PFSK-1 (cell line): ENCODE measurements at regions not wholly inside any gene's neighbourhood (a gene's known extent, or its start where the extent isn't known, plus 50 kb on each side); places are given as distances from the start of the nearest gene placed in this dataset.

Experiments
- POLR2AphosphoS5 ChIP-seq: IDR thresholded peaks from 2 replicates; pipeline ENCODE4 v1.6.1; 2012; ENCODE audit warnings: low read depth, mild to moderate bottlenecking, control low read depth, low read length, moderate library complexity
- REST ChIP-seq, 2 experiments: IDR thresholded peaks; 2 replicates each; pipeline versions ENCODE4 v1.6.1 to v1.8.0; 2011 to 2012; ENCODE audit warnings: low read depth in 2 of 2, low read length in 2 of 2, control low read depth in 1 of 2, inconsistent platforms in 1 of 2, mild to moderate bottlenecking in 1 of 2, moderate library complexity in 1 of 2; ENCODE audit not compliant: insufficient read depth in 1 of 2

GRCh38 chr7:124689931-124690330 lies 75.7 kb downstream of the GPR37 start:
- no peak for TF ChIP-seq POLR2AphosphoS5
- TF ChIP-seq REST (IDR thresholded peaks at IDR 0.05; ENCODE audit: insufficient read depth in 1 of 2, low read depth in 2 of 2, low read length in 2 of 2), result no peak
